ENCODE measurements at regions not wholly inside any gene's neighbourhood (a gene's known extent, or its start where the extent isn't known, plus 50 kb on each side); places are given as distances from the start of the nearest gene placed in this dataset.

- DNase-seq (ENCODE audit: low read depth, low spot score) (no peak), ATAC-seq (no peak)
- H3K4me3 ChIP-seq (ENCODE audit: low read depth in 2 of 2, low read length in 2 of 2), result no peak overlapping the region
- H3K27ac ChIP-seq (ENCODE audit: low read length), result no peak overlapping the region
- in situ Hi-C loops (cut with HindIII; ENCODE audit: low pct_unique_long_range_greater_than_20kb, low sequenced_read_pairs) (no loop called here), intact Hi-C loops (cut with micrococcal nuclease; ENCODE audit: unreplicated experiment) (no loop called here)
- BruUV-seq (replicated peaks), result no TSS peak
- H3K4me1 ChIP-seq (ENCODE audit: control insufficient read depth, insufficient read depth, low read length), result no peaks in the 10 kb centered on the region; the same call in 1 of the 2 replicates
- H3K36me3 ChIP-seq (ENCODE audit: control insufficient read depth, insufficient read depth, low read length), result no peaks in the 10 kb centered on the region
- no peaks in the 10 kb centered on the region for H3K9me3 ChIP-seq (ENCODE audit: control insufficient read depth, insufficient read depth, low read depth, low read length)
- TF ChIP-seq REST (IDR thresholded peaks at IDR 0.05; ENCODE audit: insufficient read depth in 1 of 2, low read depth in 2 of 2, low read length in 1 of 2), result no peak
- TF ChIP-seq SIN3A (IDR thresholded peaks at IDR 0.05; ENCODE audit: borderline replicate concordance, insufficient read depth, low read depth, low read length), result no peak
- TF ChIP-seq POLR2AphosphoS5 (IDR thresholded peaks at IDR 0.05; ENCODE audit: low read depth, low read length), result no peak
- POLR2A ChIA-PET, result no interaction called here
- no peaks in the 10 kb centered on the region for H3K27me3 ChIP-seq (ENCODE audit: control insufficient read depth, insufficient read depth, low read length)
- CTCF ChIA-PET, result no interaction called here
Observed at GRCh38 chr6:43989581-43990146, 137.6 kb downstream of the MRPL14 start.

- no peak for TF ChIP-seq TCF7L2 (IDR thresholded peaks at IDR 0.05; ENCODE audit: low read depth, low read length)
- TF ChIP-seq POLR2AphosphoS5 (IDR thresholded peaks at IDR 0.05; ENCODE audit: low read depth, low read length), result no peak
- TF ChIP-seq REST (IDR thresholded peaks at IDR 0.05; ENCODE audit: insufficient read depth in 1 of 2, low read depth in 2 of 2, low read length in 1 of 2), result no peak
- TF ChIP-seq CTCF (IDR thresholded peaks at IDR 0.05), result no peak
- TF ChIP-seq SIN3A (IDR thresholded peaks at IDR 0.05; ENCODE audit: borderline replicate concordance, insufficient read depth, low read depth, low read length), result no peak
- in situ Hi-C loops (cut with HindIII; ENCODE audit: low pct_unique_long_range_greater_than_20kb, low sequenced_read_pairs) (no loop called here), intact Hi-C loops (cut with micrococcal nuclease; ENCODE audit: unreplicated experiment) (no loop called here)
- Histone ChIP-seq H3K27me3 (ENCODE audit: control insufficient read depth, insufficient read depth, low read length) (no peaks in the 10 kb centered on the region), H3K4me1 (ENCODE audit: control insufficient read depth, insufficient read depth, low read length) (no peaks in the 10 kb centered on the region; the same call in 1 of the 2 replicates), H3K36me3 (ENCODE audit: control insufficient read depth, insufficient read depth, low read length) (no peaks in the 10 kb centered on the region), H3K9me3 (ENCODE audit: control insufficient read depth, insufficient read depth, low read depth, low read length) (no peaks in the 10 kb centered on the region), H3K27ac (ENCODE audit: low read length) (no peak overlapping the region), H3K4me3 (ENCODE audit: low read depth in 2 of 2, low read length in 2 of 2) (no peak overlapping the region)
- ChIA-PET POLR2A (no interaction called here), CTCF (no interaction called here)
- BruUV-seq (replicated peaks), result no TSS peak
- ATAC-seq, result no peak
- DNase-seq (ENCODE audit: low read depth, low spot score), result no peak
Observed at GRCh38 chr6:43988801-43989200, 138.5 kb downstream of the MRPL14 start.

All from Panc1 (cell line).